ENCODE measurements at regions not wholly inside any gene's neighbourhood (a gene's known extent, or its start where the extent isn't known, plus 50 kb on each side); places are given as distances from the start of the nearest gene placed in this dataset.
A peak's percentile ranks its signal among the peaks of the same experiment; 100 is the strongest.

- peak overlapping the region; percentile 27 to 87 for H3K27ac Mint-ChIP-seq
- H3K27me3 Mint-ChIP-seq: peaks cover 20 to 29% of the 10 kb centered on the region in 2 donors
These were observed 220.8 kb upstream of the DAPK1 start for GRCh38 chr9:87276851-87277261.

GRCh38 chr9:87277346-87277745 is 220.3 kb upstream of the DAPK1 start:
- Mint-ChIP-seq H3K36me3 (ENCODE audit: insufficient read depth) (peaks cover 4% of the 10 kb centered on the region), H3K27me3 (peaks cover 20 to 26% of the 10 kb centered on the region in 2 donors), H3K27ac (peak overlapping the region; percentile 0 to 87), H3K4me1 (ENCODE audit: low read depth in 2 of 2) (peaks cover 25 to 56% of the 10 kb centered on the region in 2 donors), H3K9me3 (no peaks in the 10 kb centered on the region), H3K4me3 (peak overlapping the region; percentile 66 to 74)
- ATAC-seq (replicated peaks) (no peak), DNase-seq (no peak)

More at GRCh38 chr9:87276851-87277261, 220.8 kb upstream of the DAPK1 start:
- DNase-seq (peak; percentile 25 to 41 (median 27)), ATAC-seq (replicated peaks) (peak; percentile 80)
- Mint-ChIP-seq H3K4me3 (peak overlapping the region; percentile 66 to 74), H3K36me3 (ENCODE audit: insufficient read depth) (peaks cover 4% of the 10 kb centered on the region), H3K9me3 (no peaks in the 10 kb centered on the region), H3K4me1 (ENCODE audit: low read depth in 2 of 2) (peaks cover 30 to 61% of the 10 kb centered on the region in 2 donors)

DNA sequence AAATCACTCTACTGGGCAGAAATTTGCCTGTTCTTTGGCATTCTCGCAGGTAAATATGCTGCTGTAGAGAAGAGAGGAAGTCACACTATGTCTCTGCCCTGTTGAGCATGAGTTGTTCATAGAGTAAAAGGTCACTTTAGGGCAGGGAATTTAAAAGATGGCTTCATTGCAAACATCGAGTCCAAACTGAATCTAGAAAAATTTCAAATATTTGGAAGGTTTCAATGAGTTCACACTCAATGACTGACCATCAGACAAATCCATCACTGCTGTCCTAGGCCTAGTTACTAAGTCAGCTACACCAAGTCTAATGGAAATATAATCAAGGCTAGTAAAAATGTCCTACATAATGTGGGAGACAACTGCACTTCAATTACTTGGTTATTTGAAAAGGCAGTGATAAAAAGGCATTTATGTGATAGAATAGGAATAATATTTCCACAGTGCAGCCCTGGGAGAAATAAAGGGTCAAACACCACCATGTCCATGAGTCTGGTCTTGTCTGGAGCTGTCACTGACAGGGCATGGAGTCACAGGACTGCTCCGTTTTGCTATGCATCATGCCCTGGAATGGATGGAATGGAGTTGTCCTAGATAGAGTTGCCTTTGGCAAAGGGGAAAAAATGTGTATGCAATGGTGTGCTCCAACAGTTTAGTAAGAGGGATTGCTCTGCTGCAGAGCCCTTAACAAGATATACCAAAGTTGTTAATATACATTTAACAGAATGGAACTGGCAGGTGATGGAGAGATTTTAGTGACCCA is 218.5 kb upstream of the DAPK1 start:
- Mint-ChIP-seq H3K27ac (no peak overlapping the region), H3K36me3 (ENCODE audit: insufficient read depth) (peaks cover 4% of the 10 kb centered on the region), H3K4me3 (no peak overlapping the region), H3K4me1 (ENCODE audit: low read depth in 2 of 2) (peaks cover 22 to 50% of the 10 kb centered on the region in 2 donors), H3K9me3 (no peaks in the 10 kb centered on the region), H3K27me3 (peaks cover 27 to 28% of the 10 kb centered on the region in 2 donors)
- no peak for ATAC-seq (replicated peaks)
- DNase-seq: no peak

DNA sequence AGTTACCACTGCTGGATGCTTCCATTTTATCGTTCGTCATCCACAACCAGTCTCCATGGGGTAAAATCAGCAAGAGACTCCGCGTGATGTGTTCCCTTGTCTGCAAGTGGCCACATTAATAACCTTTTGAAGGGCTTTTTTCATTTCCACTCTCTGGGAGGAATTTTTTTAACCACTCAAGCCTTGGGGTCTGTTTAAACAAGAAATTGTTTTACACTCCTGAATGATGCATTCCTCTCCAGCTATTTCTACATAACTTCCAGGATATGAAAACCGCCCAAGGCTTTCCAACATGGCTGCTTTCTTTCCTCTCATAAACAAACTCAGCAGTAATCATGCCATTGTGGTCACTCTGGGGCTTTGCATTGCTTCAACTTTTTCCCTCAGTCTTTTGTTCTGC is 217.2 kb upstream of the DAPK1 start:
- H3K27me3 Mint-ChIP-seq: peaks cover 35 to 39% of the 10 kb centered on the region in 2 donors
- no peak overlapping the region for H3K27ac Mint-ChIP-seq
- peaks cover 17 to 40% of the 10 kb centered on the region in 2 donors for H3K4me1 Mint-ChIP-seq (ENCODE audit: low read depth in 2 of 2)
- H3K9me3 Mint-ChIP-seq: no peaks in the 10 kb centered on the region
- H3K4me3 Mint-ChIP-seq: no peak overlapping the region
- ATAC-seq (replicated peaks) (no peak), DNase-seq (no peak)
- H3K36me3 Mint-ChIP-seq (ENCODE audit: insufficient read depth): peaks cover 4% of the 10 kb centered on the region

GRCh38 chr9:87282538-87282937 is 215.1 kb upstream of the DAPK1 start:
- peaks cover 3% of the 10 kb centered on the region for H3K36me3 Mint-ChIP-seq (ENCODE audit: insufficient read depth)
- H3K4me3 Mint-ChIP-seq: no peak overlapping the region
- peaks cover 46 to 51% of the 10 kb centered on the region in 2 donors for H3K27me3 Mint-ChIP-seq
- H3K4me1 Mint-ChIP-seq (ENCODE audit: low read depth in 2 of 2): peaks cover 6 to 18% of the 10 kb centered on the region in 2 donors
- H3K9me3 Mint-ChIP-seq: no peaks in the 10 kb centered on the region
- ATAC-seq (replicated peaks): no peak
- DNase-seq: no peak
- no peak overlapping the region for H3K27ac Mint-ChIP-seq

GRCh38 chr9:87283585-87283984 is 214.1 kb upstream of the DAPK1 start:
- H3K27me3 Mint-ChIP-seq: peaks cover 48 to 51% of the 10 kb centered on the region in 2 donors
- no peaks in the 10 kb centered on the region for H3K9me3 Mint-ChIP-seq
- ATAC-seq (replicated peaks) (no peak), DNase-seq (no peak)
- H3K4me1 Mint-ChIP-seq (ENCODE audit: low read depth in 2 of 2): peaks cover 0 to 8% of the 10 kb centered on the region in 2 donors
- no peak overlapping the region for H3K4me3 Mint-ChIP-seq
- H3K36me3 Mint-ChIP-seq (ENCODE audit: insufficient read depth): peaks cover 3% of the 10 kb centered on the region
- no peak overlapping the region for H3K27ac Mint-ChIP-seq

DNA sequence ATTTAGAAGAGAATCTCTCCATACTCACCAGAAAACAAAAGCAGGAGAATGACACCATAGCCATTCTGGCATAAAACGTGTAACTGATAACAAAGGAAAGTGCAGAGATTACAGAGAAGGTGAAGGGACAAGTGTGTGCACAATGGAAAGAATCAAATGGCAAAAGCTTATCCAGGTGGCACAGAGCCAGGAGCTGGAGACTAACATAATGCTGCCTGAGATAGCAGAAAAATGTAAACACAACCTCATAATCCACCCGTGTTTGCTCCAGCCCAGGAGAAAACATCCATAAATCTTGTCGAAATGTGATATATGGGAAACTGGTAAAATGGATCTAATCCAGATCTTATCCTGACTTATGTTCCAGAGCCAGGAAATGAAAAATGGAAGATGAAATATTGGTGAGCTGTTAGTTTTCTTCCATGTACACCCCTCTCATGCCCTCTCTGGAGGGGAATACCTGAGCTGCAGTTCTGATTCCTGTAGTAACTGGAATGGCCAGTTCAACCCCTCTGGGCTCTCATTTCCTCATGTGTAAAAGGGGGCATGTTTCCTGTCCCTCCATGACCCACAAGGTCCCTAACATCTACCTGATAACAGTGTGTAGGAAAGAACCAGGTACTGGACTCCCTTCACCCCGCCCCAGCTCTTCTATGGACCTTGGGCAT is 212.3 kb upstream of the DAPK1 start:
- no peaks in the 10 kb centered on the region for H3K9me3 Mint-ChIP-seq
- no peak overlapping the region for H3K27ac Mint-ChIP-seq
- no peak for ATAC-seq (replicated peaks)

DNA sequence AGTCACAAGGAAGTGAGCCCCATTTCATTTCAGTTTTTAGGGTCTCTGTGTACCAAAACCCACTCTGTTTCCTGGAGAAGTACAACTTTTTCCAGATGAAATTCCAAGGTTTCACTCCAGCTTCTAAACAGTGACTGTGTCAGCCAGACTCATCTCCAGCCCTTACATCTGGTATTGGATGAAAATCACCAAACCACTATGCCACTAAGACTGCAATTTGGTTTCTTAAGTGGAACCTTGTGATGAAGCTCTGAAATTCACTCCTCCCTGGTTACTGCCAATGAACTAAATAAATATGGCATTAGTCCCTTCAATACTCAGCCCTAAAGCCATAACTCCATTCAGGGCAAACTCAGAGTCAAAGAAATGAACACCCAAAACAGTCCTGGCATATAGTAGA is 211.2 kb upstream of the DAPK1 start:
- Mint-ChIP-seq H3K27ac (no peak overlapping the region), H3K9me3 (no peaks in the 10 kb centered on the region), H3K36me3 (ENCODE audit: insufficient read depth) (peaks cover 3% of the 10 kb centered on the region), H3K4me1 (ENCODE audit: low read depth in 2 of 2) (no peaks in the 10 kb centered on the region), H3K27me3 (peaks cover 43 to 49% of the 10 kb centered on the region in 2 donors), H3K4me3 (no peak overlapping the region)
- DNase-seq: no peak
- ATAC-seq (replicated peaks): no peak

More for the DNA sequence above, 212.3 kb upstream of the DAPK1 start:
- H3K4me1 Mint-ChIP-seq (ENCODE audit: low read depth in 2 of 2): no peaks in the 10 kb centered on the region
- H3K27me3 Mint-ChIP-seq: peaks cover 51 to 59% of the 10 kb centered on the region in 2 donors
- DNase-seq: no peak
- peaks cover 3% of the 10 kb centered on the region for H3K36me3 Mint-ChIP-seq (ENCODE audit: insufficient read depth)
- H3K4me3 Mint-ChIP-seq: no peak overlapping the region

GRCh38 chr9:87290241-87291052 is 207.2 kb upstream of the DAPK1 start:
- no peak overlapping the region for H3K4me3 Mint-ChIP-seq
- no peak for DNase-seq
- no peaks in the 10 kb centered on the region for H3K9me3 Mint-ChIP-seq
- no peaks in the 10 kb centered on the region for H3K4me1 Mint-ChIP-seq (ENCODE audit: low read depth in 2 of 2)
- H3K27me3 Mint-ChIP-seq: peaks cover 24 to 30% of the 10 kb centered on the region in 2 donors
- no peak overlapping the region for H3K27ac Mint-ChIP-seq
- peaks cover 3% of the 10 kb centered on the region for H3K36me3 Mint-ChIP-seq (ENCODE audit: insufficient read depth)
- no peak for ATAC-seq (replicated peaks)

GRCh38 chr9:87292449-87293191 is 205.0 kb upstream of the DAPK1 start:
- Mint-ChIP-seq H3K4me3 (no peak overlapping the region), H3K36me3 (ENCODE audit: insufficient read depth) (no peaks in the 10 kb centered on the region), H3K27ac (no peak overlapping the region), H3K9me3 (no peaks in the 10 kb centered on the region), H3K27me3 (peaks cover 11 to 33% of the 10 kb centered on the region in 2 donors), H3K4me1 (ENCODE audit: low read depth in 2 of 2) (no peaks in the 10 kb centered on the region)
- DNase-seq: no peak
- no peak for ATAC-seq (replicated peaks)

GRCh38 chr9:87294126-87294525 is 203.5 kb upstream of the DAPK1 start:
- no peak overlapping the region for H3K4me3 Mint-ChIP-seq
- no peaks in the 10 kb centered on the region for H3K4me1 Mint-ChIP-seq (ENCODE audit: low read depth in 2 of 2)
- no peaks in the 10 kb centered on the region for H3K36me3 Mint-ChIP-seq (ENCODE audit: insufficient read depth)
- ATAC-seq (replicated peaks) (no peak), DNase-seq (no peak)
- H3K9me3 Mint-ChIP-seq: no peaks in the 10 kb centered on the region
- H3K27me3 Mint-ChIP-seq: peaks cover 11 to 30% of the 10 kb centered on the region in 2 donors
- no peak overlapping the region for H3K27ac Mint-ChIP-seq

DNA sequence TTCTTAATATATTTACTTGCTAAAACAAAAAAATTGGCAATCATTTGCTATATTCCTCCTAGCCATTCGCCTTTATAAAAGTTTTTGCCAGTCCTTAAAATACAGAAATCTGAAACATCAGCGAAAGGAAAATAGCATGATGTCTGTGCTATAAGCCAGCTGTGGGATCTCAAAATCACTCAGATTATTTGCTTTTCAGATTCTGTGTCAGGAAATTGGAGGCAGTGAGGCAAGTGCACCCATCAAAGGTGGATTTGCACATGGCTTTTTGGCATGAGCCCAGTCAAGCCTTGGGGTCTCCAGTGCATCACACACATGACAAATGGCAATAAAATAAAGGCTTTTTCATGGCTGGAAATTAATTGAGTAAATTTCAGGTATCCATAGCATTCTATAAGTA is 196.8 kb upstream of the DAPK1 start:
- no peak for ATAC-seq (replicated peaks)
- no peak overlapping the region for H3K4me3 Mint-ChIP-seq

GRCh38 chr9:87301371-87301770 is 196.3 kb upstream of the DAPK1 start:
- ATAC-seq (replicated peaks) (no peak), DNase-seq (no peak)
- Mint-ChIP-seq H3K36me3 (ENCODE audit: insufficient read depth) (no peaks in the 10 kb centered on the region), H3K27ac (no peak overlapping the region), H3K4me1 (ENCODE audit: low read depth in 2 of 2) (no peaks in the 10 kb centered on the region), H3K9me3 (no peaks in the 10 kb centered on the region), H3K4me3 (no peak overlapping the region), H3K27me3 (peaks cover 43 to 45% of the 10 kb centered on the region in 2 donors)

More for the DNA sequence above, 196.8 kb upstream of the DAPK1 start:
- Mint-ChIP-seq H3K27me3 (peaks cover 43 to 45% of the 10 kb centered on the region in 2 donors), H3K36me3 (ENCODE audit: insufficient read depth) (no peaks in the 10 kb centered on the region), H3K9me3 (no peaks in the 10 kb centered on the region), H3K27ac (no peak overlapping the region), H3K4me1 (ENCODE audit: low read depth in 2 of 2) (no peaks in the 10 kb centered on the region)
- no peak for DNase-seq

All from effector memory CD8-positive, alpha-beta T cell (primary cell).